ENCODE measurements at regions not wholly inside any gene's neighbourhood (a gene's known extent, or its start where the extent isn't known, plus 50 kb on each side); places are given as distances from the start of the nearest gene placed in this dataset.

DNA sequence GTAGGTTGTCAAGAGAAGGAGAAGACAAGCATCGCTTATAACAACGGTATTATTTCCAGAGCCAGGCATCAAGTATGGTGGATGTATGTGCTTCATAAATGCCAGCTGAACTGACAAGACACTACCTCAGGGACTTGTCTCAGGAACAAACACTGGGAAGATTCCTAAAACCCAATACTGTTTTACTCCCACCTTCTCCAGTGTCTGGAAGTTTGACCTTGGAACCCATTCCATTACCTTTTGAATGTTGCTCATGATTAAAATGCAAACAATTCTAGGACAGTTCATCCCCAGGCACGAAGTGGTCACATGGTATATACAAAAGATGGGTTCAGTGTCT is 300.1 kb downstream of the ADGB start:
- Histone ChIP-seq H3K36me3 (replicated peaks in 1 of 2; ENCODE audit: control extremely low read depth in 1 of 2, control insufficient read depth in 1 of 2, extremely low read depth in 1 of 2, insufficient read depth in 2 of 2, low read length in 1 of 2) (no peaks in the 10 kb centered on the region), H3K9ac (ENCODE audit: low read length) (no peak overlapping the region), H3K4me2 (replicated peaks; ENCODE audit: low read depth, low read length, poor library complexity, severe bottlenecking) (no peak overlapping the region), H3K27me3 (replicated peaks in 1 of 4; ENCODE audit: control extremely low read depth in 1 of 4, control insufficient read depth in 3 of 4, insufficient read depth in 4 of 4, low read length in 3 of 4) (no peaks in the 10 kb centered on the region), H3K4me3 (ENCODE audit: control extremely low read depth in 1 of 5, extremely low read depth in 1 of 5, insufficient read depth in 1 of 5, low read depth in 2 of 5, low read length in 4 of 5) (no peak overlapping the region), H3K27ac (ENCODE audit: low read length in 2 of 2) (no peak overlapping the region), H3K79me2 (ENCODE audit: control insufficient read depth, insufficient read depth, low read length) (no peaks in the 10 kb centered on the region), H3K4me1 (ENCODE audit: control insufficient read depth in 2 of 2, insufficient read depth in 2 of 2, low read length in 2 of 2) (no peaks in the 10 kb centered on the region), H3K9me3 (ENCODE audit: control extremely low read depth in 1 of 3, control insufficient read depth in 2 of 3, insufficient read depth in 1 of 3, low read length in 2 of 3) (no peaks in the 10 kb centered on the region), H4K20me1 (ENCODE audit: control insufficient read depth, insufficient read depth, low read length, poor library complexity, severe bottlenecking) (no peaks in the 10 kb centered on the region), H2AFZ (ENCODE audit: insufficient read depth, low read depth, low read length, poor library complexity, severe bottlenecking) (no peak overlapping the region)
- WGBS (ENCODE audit: insufficient coverage): no CpG with 5 or more reads among the region's 3 CpGs
- intact Hi-C loops (cut with micrococcal nuclease): no loop called here
- no peak for ATAC-seq (ENCODE audit: low read depth)
- Mint-ChIP-seq H3K27me3 (peaks cover 11% of the 10 kb centered on the region), H3K27ac (no peak overlapping the region), H3K4me1 (no peaks in the 10 kb centered on the region), H3K9me3 (ENCODE audit: insufficient read depth) (no peaks in the 10 kb centered on the region), H3K4me3 (no peak overlapping the region)
- CTCF ChIA-PET: no interaction called here
- DNase-seq: no peak
- TF ChIP-seq EZH2 (IDR thresholded peaks at IDR 0.05; ENCODE audit: borderline replicate concordance, insufficient read depth, low read depth, low read length, poor library complexity, severe bottlenecking) (no peak), CTCF (IDR thresholded peaks at IDR 0.05) (no peak)
- POLR2A ChIA-PET: no interaction called here

DNA sequence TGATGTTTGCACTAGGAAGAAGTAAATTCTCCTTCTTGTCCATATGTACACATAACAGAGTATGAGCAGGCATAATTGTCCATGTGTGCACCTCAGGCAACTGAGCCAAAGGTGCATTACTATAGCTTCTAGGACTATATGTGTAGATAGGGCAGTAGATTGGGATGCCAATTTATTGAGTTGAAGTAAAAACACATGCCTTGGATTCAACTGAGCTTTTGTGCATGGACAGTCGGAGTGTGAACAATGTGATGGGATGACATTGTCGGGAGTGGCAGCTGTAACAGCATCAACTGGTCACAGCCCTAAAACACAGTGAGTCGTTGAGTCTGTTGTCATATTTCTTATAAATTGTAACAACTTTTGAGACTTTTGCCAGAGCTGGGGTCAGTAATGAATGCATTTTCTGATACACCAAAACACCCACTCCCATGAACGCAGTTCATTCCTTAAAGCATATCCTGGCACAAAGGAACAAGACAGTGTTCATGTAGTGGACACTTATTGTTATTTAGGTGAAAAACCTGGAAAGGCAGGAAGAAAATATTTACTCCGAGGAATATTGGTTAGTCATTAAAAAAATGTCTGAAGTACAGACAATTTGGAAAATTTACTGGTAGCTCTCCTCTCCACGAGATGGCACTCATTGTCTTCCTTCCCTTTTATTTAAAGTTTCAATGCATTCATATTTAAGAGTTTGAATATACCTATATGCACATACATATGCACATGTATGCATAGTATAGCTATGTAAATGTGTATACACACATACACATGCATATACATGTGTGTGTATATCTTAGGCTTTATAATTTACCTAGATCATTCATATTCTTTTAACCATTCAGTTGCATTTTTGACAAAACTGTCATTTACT is 302.0 kb upstream of the STXBP5 start:
- no peaks in the 10 kb centered on the region for H3K9me3 ChIP-seq (ENCODE audit: control extremely low read depth in 1 of 3, control insufficient read depth in 2 of 3, insufficient read depth in 1 of 3, low read length in 2 of 3)
- H3K79me2 ChIP-seq (ENCODE audit: control insufficient read depth, insufficient read depth, low read length): no peaks in the 10 kb centered on the region
- POLR2A ChIA-PET: no interaction called here
- DNase-seq (no peak), ATAC-seq (ENCODE audit: low read depth) (no peak)
- no peak overlapping the region for H2AFZ ChIP-seq (ENCODE audit: insufficient read depth, low read depth, low read length, poor library complexity, severe bottlenecking)
- Mint-ChIP-seq H3K27ac (no peak overlapping the region), H3K4me3 (no peak overlapping the region), H3K9me3 (ENCODE audit: insufficient read depth) (no peaks in the 10 kb centered on the region), H3K4me1 (no peaks in the 10 kb centered on the region), H3K27me3 (no peaks in the 10 kb centered on the region)
- H3K4me3 ChIP-seq (ENCODE audit: control extremely low read depth in 1 of 5, extremely low read depth in 1 of 5, insufficient read depth in 1 of 5, low read depth in 2 of 5, low read length in 4 of 5): no peak overlapping the region
- CTCF ChIA-PET: interaction anchor here (1.3 kb wide), 1 partner anchor 384 kb away, joined by 3 read pairs; no protein-coding TSS in a partner anchor
- intact Hi-C loops (cut with micrococcal nuclease): no loop called here
- 100% methylated on average over 1 of the region's 6 CpGs for WGBS (ENCODE audit: insufficient coverage)
- H3K9ac ChIP-seq (ENCODE audit: low read length): no peak overlapping the region
- TF ChIP-seq CTCF (IDR thresholded peaks at IDR 0.05): no peak
- TF ChIP-seq EZH2 (IDR thresholded peaks at IDR 0.05; ENCODE audit: borderline replicate concordance, insufficient read depth, low read depth, low read length, poor library complexity, severe bottlenecking): no peak
- H3K4me2 ChIP-seq (replicated peaks; ENCODE audit: low read depth, low read length, poor library complexity, severe bottlenecking): no peak overlapping the region
- H3K36me3 ChIP-seq (replicated peaks in 1 of 2; ENCODE audit: control extremely low read depth in 1 of 2, control insufficient read depth in 1 of 2, extremely low read depth in 1 of 2, insufficient read depth in 2 of 2, low read length in 1 of 2): no peaks in the 10 kb centered on the region
- no peaks in the 10 kb centered on the region for H3K4me1 ChIP-seq (ENCODE audit: control insufficient read depth in 2 of 2, insufficient read depth in 2 of 2, low read length in 2 of 2)
- H3K27ac ChIP-seq (ENCODE audit: low read length in 2 of 2): no peak overlapping the region
- H3K27me3 ChIP-seq (replicated peaks in 1 of 4; ENCODE audit: control extremely low read depth in 1 of 4, control insufficient read depth in 3 of 4, insufficient read depth in 4 of 4, low read length in 3 of 4): no peaks in the 10 kb centered on the region
- no peaks in the 10 kb centered on the region for H4K20me1 ChIP-seq (ENCODE audit: control insufficient read depth, insufficient read depth, low read length, poor library complexity, severe bottlenecking)

All from B cell (primary cell).